ENCODE measurements at regions not wholly inside any gene's neighbourhood (a gene's known extent, or its start where the extent isn't known, plus 50 kb on each side); places are given as distances from the start of the nearest gene placed in this dataset.

DNA sequence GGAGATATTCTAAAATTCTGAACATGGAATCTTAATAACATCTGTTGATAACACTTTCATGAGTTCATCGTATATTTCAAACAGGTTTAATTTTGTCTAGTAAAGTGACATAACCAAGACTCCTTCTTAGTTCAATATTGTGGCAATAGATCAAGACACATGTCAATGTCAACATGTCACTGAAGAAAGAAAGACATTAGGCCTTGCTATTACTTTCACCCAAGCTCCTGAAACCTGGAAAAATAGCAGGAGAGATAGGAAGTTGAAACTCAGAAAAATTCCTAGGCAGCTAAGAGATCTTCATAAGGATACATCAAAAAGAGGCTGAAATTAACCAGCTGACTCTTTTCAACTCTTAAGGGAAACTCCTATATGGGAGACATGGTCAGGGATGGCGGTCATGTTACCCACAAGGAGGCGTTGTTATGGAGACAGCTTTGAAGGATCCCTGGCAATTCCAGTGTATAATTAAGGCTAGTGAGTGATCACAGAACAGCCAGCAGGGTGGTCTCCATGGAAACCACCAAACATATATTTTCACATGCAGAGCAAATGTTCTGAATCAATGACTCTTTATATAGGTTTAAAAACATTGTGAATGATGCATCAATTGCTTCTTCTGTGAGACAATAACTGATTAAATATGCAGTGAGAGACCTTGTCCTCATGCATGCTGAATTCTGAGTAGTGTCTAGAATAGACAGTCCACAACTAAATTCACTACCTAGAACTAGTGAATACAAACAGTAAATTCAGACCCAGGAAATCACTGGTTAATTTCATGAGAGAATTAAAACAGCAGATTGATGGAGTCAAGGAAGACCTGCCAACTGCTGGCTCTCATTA, 115.3 kb upstream of the RIOK3 start:
- TF ChIP-seq, protein P1, sequence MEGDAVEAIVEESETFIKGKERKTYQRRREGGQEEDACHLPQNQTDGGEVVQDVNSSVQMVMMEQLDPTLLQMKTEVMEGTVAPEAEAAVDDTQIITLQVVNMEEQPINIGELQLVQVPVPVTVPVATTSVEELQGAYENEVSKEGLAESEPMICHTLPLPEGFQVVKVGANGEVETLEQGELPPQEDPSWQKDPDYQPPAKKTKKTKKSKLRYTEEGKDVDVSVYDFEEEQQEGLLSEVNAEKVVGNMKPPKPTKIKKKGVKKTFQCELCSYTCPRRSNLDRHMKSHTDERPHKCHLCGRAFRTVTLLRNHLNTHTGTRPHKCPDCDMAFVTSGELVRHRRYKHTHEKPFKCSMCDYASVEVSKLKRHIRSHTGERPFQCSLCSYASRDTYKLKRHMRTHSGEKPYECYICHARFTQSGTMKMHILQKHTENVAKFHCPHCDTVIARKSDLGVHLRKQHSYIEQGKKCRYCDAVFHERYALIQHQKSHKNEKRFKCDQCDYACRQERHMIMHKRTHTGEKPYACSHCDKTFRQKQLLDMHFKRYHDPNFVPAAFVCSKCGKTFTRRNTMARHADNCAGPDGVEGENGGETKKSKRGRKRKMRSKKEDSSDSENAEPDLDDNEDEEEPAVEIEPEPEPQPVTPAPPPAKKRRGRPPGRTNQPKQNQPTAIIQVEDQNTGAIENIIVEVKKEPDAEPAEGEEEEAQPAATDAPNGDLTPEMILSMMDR (IDR thresholded peaks at IDR 0.05): no peak
- no peak for TF ChIP-seq POLR2A (IDR thresholded peaks at IDR 0.05)
